ENCODE measurements at regions not wholly inside any gene's neighbourhood (a gene's known extent, or its start where the extent isn't known, plus 50 kb on each side); places are given as distances from the start of the nearest gene placed in this dataset.

- no peaks in the 10 kb centered on the region for H3K9me2 ChIP-seq (replicated peaks; ENCODE audit: control insufficient read depth, low read length)
- no peaks in the 10 kb centered on the region for H3F3A ChIP-seq (ENCODE audit: control insufficient read depth, insufficient read depth)
- H3K4me3 ChIP-seq (ENCODE audit: low read length) = no peak overlapping the region
- no peaks in the 10 kb centered on the region for H3K27me3 ChIP-seq (ENCODE audit: control insufficient read depth, low read length)
- TF ChIP-seq EZH2phosphoT487 (IDR thresholded peaks at IDR 0.05; ENCODE audit: borderline replicate concordance, low read length) = no peak
- no peak for TF ChIP-seq CTCF (IDR thresholded peaks at IDR 0.05; ENCODE audit: low read depth, low read length, poor library complexity, severe bottlenecking)
- H4K20me1 ChIP-seq (ENCODE audit: control insufficient read depth, insufficient read depth, low read depth, low read length) = no peaks in the 10 kb centered on the region
- no peaks in the 10 kb centered on the region for H3K36me3 ChIP-seq (ENCODE audit: control insufficient read depth, low read length)
- H3K9me3 ChIP-seq (ENCODE audit: control insufficient read depth, insufficient read depth, low read length) = no peaks in the 10 kb centered on the region
- H3K79me2 ChIP-seq (ENCODE audit: control insufficient read depth, low read length) = no peaks in the 10 kb centered on the region
- H3K4me1 ChIP-seq (ENCODE audit: control insufficient read depth, low read length) = no peaks in the 10 kb centered on the region
- no peak overlapping the region for H3K4me2 ChIP-seq (ENCODE audit: low read length)
- H3K27ac ChIP-seq (ENCODE audit: low read depth, low read length) = no peak overlapping the region
Measured at GRCh38 chr5:8700222-8700621, 831.3 kb downstream of the MTRR start.

GRCh38 chr5:8700671-8701070, 831.7 kb downstream of the MTRR start:
- no peak overlapping the region for H3K4me2 ChIP-seq (ENCODE audit: low read length)
- no peaks in the 10 kb centered on the region for H3K9me2 ChIP-seq (replicated peaks; ENCODE audit: control insufficient read depth, low read length)

GRCh38 chr5:8701251-8701650, 832.3 kb downstream of the MTRR start:
- no peaks in the 10 kb centered on the region for H4K20me1 ChIP-seq (ENCODE audit: control insufficient read depth, insufficient read depth, low read depth, low read length)
- H3K9me3 ChIP-seq (ENCODE audit: control insufficient read depth, insufficient read depth, low read length) = no peaks in the 10 kb centered on the region
- no peaks in the 10 kb centered on the region for H3K27me3 ChIP-seq (ENCODE audit: control insufficient read depth, low read length)
- H3K4me1 ChIP-seq (ENCODE audit: control insufficient read depth, low read length) = no peaks in the 10 kb centered on the region
- H3K9me2 ChIP-seq (replicated peaks; ENCODE audit: control insufficient read depth, low read length) = no peaks in the 10 kb centered on the region
- no peaks in the 10 kb centered on the region for H3F3A ChIP-seq (ENCODE audit: control insufficient read depth, insufficient read depth)
- H3K4me3 ChIP-seq (ENCODE audit: low read length) = no peak overlapping the region
- H3K36me3 ChIP-seq (ENCODE audit: control insufficient read depth, low read length) = no peaks in the 10 kb centered on the region
- H3K4me2 ChIP-seq (ENCODE audit: low read length) = no peak overlapping the region
- H3K27ac ChIP-seq (ENCODE audit: low read depth, low read length) = no peak overlapping the region
- no peak for TF ChIP-seq EZH2phosphoT487 (IDR thresholded peaks at IDR 0.05; ENCODE audit: borderline replicate concordance, low read length)
- no peak for TF ChIP-seq CTCF (IDR thresholded peaks at IDR 0.05; ENCODE audit: low read depth, low read length, poor library complexity, severe bottlenecking)
- H3K79me2 ChIP-seq (ENCODE audit: control insufficient read depth, low read length) = no peaks in the 10 kb centered on the region

More at GRCh38 chr5:8700671-8701070, 831.7 kb downstream of the MTRR start:
- Histone ChIP-seq H3K27ac (ENCODE audit: low read depth, low read length) (no peak overlapping the region), H3F3A (ENCODE audit: control insufficient read depth, insufficient read depth) (no peaks in the 10 kb centered on the region), H3K4me3 (ENCODE audit: low read length) (no peak overlapping the region), H3K9me3 (ENCODE audit: control insufficient read depth, insufficient read depth, low read length) (no peaks in the 10 kb centered on the region), H3K36me3 (ENCODE audit: control insufficient read depth, low read length) (no peaks in the 10 kb centered on the region), H4K20me1 (ENCODE audit: control insufficient read depth, insufficient read depth, low read depth, low read length) (no peaks in the 10 kb centered on the region), H3K79me2 (ENCODE audit: control insufficient read depth, low read length) (no peaks in the 10 kb centered on the region), H3K27me3 (ENCODE audit: control insufficient read depth, low read length) (no peaks in the 10 kb centered on the region), H3K4me1 (ENCODE audit: control insufficient read depth, low read length) (no peaks in the 10 kb centered on the region)
- TF ChIP-seq CTCF (IDR thresholded peaks at IDR 0.05; ENCODE audit: low read depth, low read length, poor library complexity, severe bottlenecking) = no peak
- no peak for TF ChIP-seq EZH2phosphoT487 (IDR thresholded peaks at IDR 0.05; ENCODE audit: borderline replicate concordance, low read length)
